Coronary artery (tissue), 2 donors: ENCODE measurements at regions not wholly inside any gene's neighbourhood (a gene's known extent, or its start where the extent isn't known, plus 50 kb on each side); places are given as distances from the start of the nearest gene placed in this dataset.

Experiments used
- DNase-seq: peaks from one replicate; pipeline ENCODE4 v3.0.0-alpha.2; 2017; ENCODE audit warnings: low spot score
- H3K27ac ChIP-seq, 2 donors: fragments of 200-600 bp; sonication (generic); one replicate each; pipeline ENCODE4 v1.5.1; 2016 to 2019
- H3K4me3 ChIP-seq: fragments of 200-600 bp; sonication (generic); 2 replicates; pipeline ENCODE4 v1.5.1; 2016; ENCODE audit warnings: mild to moderate bottlenecking, moderate library complexity
- CTCF ChIP-seq: fragments of 200-600 bp; sonication (generic); IDR thresholded peaks from one replicate; pipeline ENCODE4 v1.5.1; 2019; ENCODE audit warnings: antibody characterized with exemption

DNA sequence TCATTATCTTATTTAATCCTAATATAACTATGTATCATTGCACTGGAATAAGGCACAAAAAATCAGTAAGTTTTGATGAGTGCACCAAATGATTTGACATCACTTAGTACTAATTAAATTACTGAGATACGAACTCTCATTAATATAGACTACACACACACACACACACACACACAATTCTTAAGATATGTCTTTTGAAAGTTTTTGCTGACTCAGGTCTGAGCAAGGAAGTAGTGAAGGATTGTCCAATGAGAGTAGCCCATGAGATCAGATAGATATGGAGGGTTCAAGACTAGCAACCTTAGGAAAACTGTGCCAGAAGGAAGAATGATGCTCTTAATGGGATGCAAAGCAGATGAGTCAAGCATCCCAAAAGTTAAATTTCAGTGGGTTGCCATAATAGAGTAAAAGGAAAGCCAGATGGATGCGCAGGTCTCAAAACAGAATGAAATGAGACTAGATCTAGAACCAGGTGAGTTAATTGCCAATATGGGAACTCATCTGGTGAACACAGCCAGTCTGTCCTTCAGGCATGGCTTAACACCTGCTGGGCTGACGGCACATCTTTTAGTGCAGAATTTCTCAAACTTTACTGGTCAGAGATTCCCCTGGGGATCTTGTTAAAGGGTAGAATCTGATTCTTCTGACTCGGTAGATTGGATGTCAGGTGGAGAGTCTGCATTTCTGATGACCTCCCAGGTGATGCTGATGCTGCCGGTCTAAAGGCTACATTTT lies 197.0 kb upstream of the NR4A3 start:
- TF ChIP-seq CTCF: no peak
- no peak overlapping the region for H3K27ac ChIP-seq
- no peak overlapping the region for H3K4me3 ChIP-seq
- DNase-seq: no peak

DNA sequence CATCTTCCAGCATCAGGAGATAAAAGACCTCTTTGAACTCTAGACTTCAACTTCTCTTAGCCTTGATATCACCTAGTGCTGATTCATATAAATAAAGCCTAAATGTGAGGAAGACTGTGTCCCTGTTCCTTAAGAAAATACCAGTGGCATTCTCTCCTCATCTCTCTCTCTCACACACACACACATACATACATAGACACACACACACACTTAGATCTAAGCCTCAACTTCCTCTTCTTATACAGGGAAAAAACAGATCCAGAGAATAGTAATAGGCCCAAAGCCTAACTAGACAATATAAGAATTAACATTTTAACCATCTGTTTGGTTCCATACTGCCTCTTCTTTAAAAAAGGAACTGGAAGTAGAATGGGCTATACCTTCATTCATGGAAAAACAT lies 195.3 kb upstream of the NR4A3 start:
- Histone ChIP-seq H3K27ac (no peak overlapping the region), H3K4me3 (no peak overlapping the region)
- TF ChIP-seq CTCF: no peak
- DNase-seq: no peak

- no peak for TF ChIP-seq CTCF
- no peak for DNase-seq
- Histone ChIP-seq H3K4me3 (no peak overlapping the region), H3K27ac (no peak overlapping the region)
These were observed 193.4 kb upstream of the NR4A3 start for GRCh38 chr9:99628285-99628684.

DNA sequence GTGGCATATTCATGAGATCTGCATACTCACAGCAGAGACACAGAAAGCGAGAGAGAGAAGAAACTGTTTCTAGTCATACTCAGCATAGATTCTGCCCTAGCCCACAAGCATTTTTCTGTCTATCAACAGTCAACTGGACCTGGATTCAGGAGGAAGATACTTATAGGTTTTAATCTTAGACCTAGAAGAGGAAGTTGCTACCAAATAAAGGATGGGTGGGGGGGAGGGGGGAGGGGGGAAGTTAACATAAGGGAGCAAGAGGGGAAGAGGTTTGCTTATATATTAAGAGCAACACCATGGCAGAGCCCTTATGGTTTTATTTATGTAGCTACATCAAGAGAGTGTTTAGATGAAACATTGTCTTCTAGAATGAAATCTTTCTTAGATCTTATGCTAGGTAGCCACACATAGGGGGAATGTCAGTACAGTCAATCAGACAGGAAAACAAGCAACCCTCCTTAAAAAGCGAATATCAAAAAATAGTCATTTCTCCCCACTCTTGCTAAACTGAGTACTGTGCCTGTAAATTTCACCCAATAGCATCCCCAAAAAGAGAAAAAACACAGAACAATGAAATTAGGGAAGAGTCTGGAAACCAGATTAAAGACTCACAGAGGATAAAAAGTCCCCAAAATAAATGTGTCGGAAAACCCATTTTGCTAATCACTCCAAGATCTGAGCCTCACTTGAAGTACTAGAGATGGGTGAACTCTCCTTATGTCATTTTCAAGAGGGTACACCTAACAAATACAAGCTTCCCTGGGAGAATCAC lies 192.7 kb upstream of the NR4A3 start:
- DNase-seq: no peak
- no peak for TF ChIP-seq CTCF
- H3K27ac ChIP-seq: no peak overlapping the region
- no peak overlapping the region for H3K4me3 ChIP-seq

- no peak for TF ChIP-seq CTCF
- no peak for DNase-seq
- Histone ChIP-seq H3K4me3 (no peak overlapping the region), H3K27ac (no peak overlapping the region)
These were observed 189.2 kb upstream of the NR4A3 start for GRCh38 chr9:99632349-99633038.

DNA sequence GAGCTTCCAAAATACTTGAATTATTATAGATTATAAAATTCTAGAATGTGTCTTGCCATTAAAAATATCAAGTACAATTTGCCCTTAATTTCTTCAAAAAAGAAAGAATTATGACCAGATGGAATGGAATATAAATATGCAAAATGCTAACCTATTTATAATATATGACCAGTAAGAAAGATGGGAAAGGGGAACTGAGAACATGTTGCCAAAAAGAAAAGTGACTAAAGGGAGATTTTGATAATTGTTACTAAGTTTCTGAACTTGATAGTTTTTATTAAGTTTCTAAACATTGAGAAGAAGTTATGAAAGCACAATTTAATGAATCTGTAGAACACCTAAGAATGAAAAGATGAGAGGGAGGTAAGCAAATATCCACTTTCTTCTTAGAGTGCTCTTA lies 188.4 kb upstream of the NR4A3 start:
- no peak overlapping the region for H3K4me3 ChIP-seq
- DNase-seq: no peak
- H3K27ac ChIP-seq: no peak overlapping the region
- no peak for TF ChIP-seq CTCF
